ENCODE measurements at regions not wholly inside any gene's neighbourhood (a gene's known extent, or its start where the extent isn't known, plus 50 kb on each side); places are given as distances from the start of the nearest gene placed in this dataset.

DNA sequence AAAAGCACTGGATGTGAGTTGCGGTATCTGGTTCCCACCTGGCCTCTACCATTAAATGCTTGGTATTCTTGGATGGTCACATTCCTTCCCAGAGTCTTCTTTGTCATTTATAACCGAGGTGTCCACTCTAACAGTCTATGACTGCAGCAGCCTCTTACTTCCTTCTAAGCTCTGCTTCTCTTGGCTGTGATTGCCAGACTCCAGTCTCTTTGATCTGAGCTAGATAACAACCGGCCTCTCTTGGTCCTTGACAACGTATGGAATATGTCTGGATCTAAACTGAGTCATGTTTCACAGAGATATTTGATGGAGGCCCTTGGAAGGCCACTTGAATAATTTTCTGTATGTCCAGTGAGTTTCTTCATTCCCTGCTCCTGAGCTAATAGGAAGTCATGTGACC lies 141.6 kb upstream of the TENM4 start:
- TF ChIP-seq SUZ12 (IDR thresholded peaks at IDR 0.05; ENCODE audit: extremely low read depth, insufficient read depth, insufficient read length) (no peak), YY1 (IDR thresholded peaks at IDR 0.05; ENCODE audit: insufficient read depth, insufficient read length) (no peak)
